Fibroblast of lung (primary cell): ENCODE measurements at regions not wholly inside any gene's neighbourhood (a gene's known extent, or its start where the extent isn't known, plus 50 kb on each side); places are given as distances from the start of the nearest gene placed in this dataset.

Source experiments
- DNase-seq, 2 donors: peaks; one replicate each; pipeline versions ENCODE4 v3.0.0 to v3.0.0-alpha.2; 2010; ENCODE audit warnings: low read depth in 2 of 2
- H2AFZ ChIP-seq: 2 replicates; pipeline ENCODE4 v1.5.1; 2012; ENCODE audit warnings: low read length, control low read depth, inconsistent platforms
- H3K27ac ChIP-seq: 2 replicates; pipeline ENCODE4 v1.5.1; 2011; ENCODE audit warnings: low read length, control low read depth; ENCODE audit not compliant: insufficient read depth
- H3K27me3 ChIP-seq: 2 replicates; pipeline ENCODE4 v1.5.1; 2011; ENCODE audit warnings: mild to moderate bottlenecking, low read length; ENCODE audit not compliant: control insufficient read depth, insufficient read depth
- H3K36me3 ChIP-seq: 2 replicates; pipeline ENCODE4 v1.5.1; 2011; ENCODE audit warnings: low read length; ENCODE audit not compliant: control insufficient read depth, insufficient read depth
- H3K4me1 ChIP-seq: 2 replicates; pipeline ENCODE4 v1.5.1; 2011; ENCODE audit warnings: low read length; ENCODE audit not compliant: control insufficient read depth, insufficient read depth; ENCODE audit errors: extremely low read depth
- H3K4me2 ChIP-seq: 2 replicates; pipeline ENCODE4 v1.5.1; 2011; ENCODE audit warnings: low read length, control low read depth; ENCODE audit not compliant: insufficient read depth; ENCODE audit errors: extremely low read depth
- H3K4me3 ChIP-seq, 4 experiments: fragments of 200-600 bp in 1 of 4; sonication (generic) in 1 of 4; replicated peaks in 1 of 4; 2 replicates each; pipeline ENCODE4 v1.5.1; 2011 to 2016; ENCODE audit warnings: low read length in 4 of 4, low read depth in 3 of 4, mild to moderate bottlenecking in 3 of 4, control low read depth in 2 of 4, inconsistent platforms in 1 of 4, mixed read lengths in 1 of 4; ENCODE audit not compliant: insufficient read depth in 1 of 4; ENCODE audit errors: control extremely low read depth in 1 of 4
- H3K79me2 ChIP-seq: 2 replicates; pipeline ENCODE4 v1.5.1; 2012; ENCODE audit warnings: mild to moderate bottlenecking, low read length, inconsistent platforms; ENCODE audit not compliant: control insufficient read depth, insufficient read depth
- H3K9ac ChIP-seq: 2 replicates; pipeline ENCODE4 v1.5.1; 2011; ENCODE audit warnings: mild to moderate bottlenecking, low read length, control low read depth; ENCODE audit not compliant: insufficient read depth
- H3K9me3 ChIP-seq: 2 replicates; pipeline ENCODE4 v1.5.1; 2012; ENCODE audit warnings: low read depth, low read length; ENCODE audit not compliant: control insufficient read depth, insufficient read depth
- H4K20me1 ChIP-seq: 2 replicates; pipeline ENCODE4 v1.5.1; 2011; ENCODE audit warnings: low read length; ENCODE audit not compliant: control insufficient read depth, insufficient read depth; ENCODE audit errors: extremely low read depth
- EZH2 ChIP-seq: IDR thresholded peaks from 2 replicates; pipeline ENCODE4 v1.5.1; 2012; ENCODE audit warnings: low read length, control low read depth, mild to moderate bottlenecking; ENCODE audit errors: missing control alignments
- TF ChIP-seq, protein P1 (sequence below), 2 donors: IDR thresholded peaks in 1 of 2; conservative IDR thresholded peaks in 1 of 2; 1 replicate in 1 of 2; 2 replicates in 1 of 2; pipeline ENCODE4 v1.5.1; 2011 to 2012; ENCODE audit warnings: low read length in 2 of 2, control low read depth in 1 of 2, inconsistent platforms in 1 of 2, low read depth in 1 of 2, mild to moderate bottlenecking in 1 of 2

DNA sequence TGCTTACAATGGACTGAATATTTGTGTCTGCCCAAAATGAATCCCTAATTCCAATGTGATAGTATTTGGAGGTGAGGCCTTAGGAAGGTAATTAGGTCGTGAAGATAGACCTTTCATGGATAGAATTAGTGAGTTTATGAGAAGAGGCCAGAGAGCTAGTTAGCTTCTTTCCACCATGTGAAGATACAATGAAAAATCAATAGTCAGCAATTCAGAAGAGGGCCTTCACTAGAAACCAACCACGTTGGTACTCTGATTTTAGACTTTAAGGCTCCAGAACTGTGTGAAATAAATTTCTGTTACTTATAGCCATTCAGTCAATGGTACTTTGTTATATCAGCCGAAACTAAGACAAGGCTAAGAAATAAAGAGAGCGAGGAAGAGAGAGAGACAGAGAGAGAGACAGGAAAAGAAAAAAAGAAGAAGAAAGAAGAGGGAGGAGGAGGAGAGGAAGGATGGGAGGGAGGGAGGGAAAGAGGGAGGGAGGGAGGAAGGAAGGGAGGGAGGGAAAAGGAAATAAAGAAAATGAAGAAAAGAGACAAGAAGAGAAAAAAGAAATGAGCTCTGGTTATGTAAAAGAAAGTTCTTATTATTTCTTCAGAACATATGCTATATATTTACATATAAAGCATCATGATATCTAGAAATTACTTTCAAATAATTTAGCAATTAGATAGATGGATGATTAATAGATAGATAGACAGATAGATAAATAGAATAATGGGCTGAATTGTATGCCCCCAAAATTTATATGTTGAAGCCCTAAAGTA is 1725.3 kb downstream of the EFNA5 start:
- H3K4me2 ChIP-seq, result no peak overlapping the region
- H3K9ac ChIP-seq, result no peak overlapping the region
- H3K27ac ChIP-seq, result no peak overlapping the region
- no peak overlapping the region for H2AFZ ChIP-seq
- TF ChIP-seq, protein P1, sequence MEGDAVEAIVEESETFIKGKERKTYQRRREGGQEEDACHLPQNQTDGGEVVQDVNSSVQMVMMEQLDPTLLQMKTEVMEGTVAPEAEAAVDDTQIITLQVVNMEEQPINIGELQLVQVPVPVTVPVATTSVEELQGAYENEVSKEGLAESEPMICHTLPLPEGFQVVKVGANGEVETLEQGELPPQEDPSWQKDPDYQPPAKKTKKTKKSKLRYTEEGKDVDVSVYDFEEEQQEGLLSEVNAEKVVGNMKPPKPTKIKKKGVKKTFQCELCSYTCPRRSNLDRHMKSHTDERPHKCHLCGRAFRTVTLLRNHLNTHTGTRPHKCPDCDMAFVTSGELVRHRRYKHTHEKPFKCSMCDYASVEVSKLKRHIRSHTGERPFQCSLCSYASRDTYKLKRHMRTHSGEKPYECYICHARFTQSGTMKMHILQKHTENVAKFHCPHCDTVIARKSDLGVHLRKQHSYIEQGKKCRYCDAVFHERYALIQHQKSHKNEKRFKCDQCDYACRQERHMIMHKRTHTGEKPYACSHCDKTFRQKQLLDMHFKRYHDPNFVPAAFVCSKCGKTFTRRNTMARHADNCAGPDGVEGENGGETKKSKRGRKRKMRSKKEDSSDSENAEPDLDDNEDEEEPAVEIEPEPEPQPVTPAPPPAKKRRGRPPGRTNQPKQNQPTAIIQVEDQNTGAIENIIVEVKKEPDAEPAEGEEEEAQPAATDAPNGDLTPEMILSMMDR (conservative IDR thresholded peaks at IDR 0.05 in 1 of 2, IDR thresholded peaks at IDR 0.05 in 1 of 2; ENCODE audit: low read depth in 1 of 2, low read length in 2 of 2), result no peak
- TF ChIP-seq EZH2, result no peak
- H3K9me3 ChIP-seq, result no peaks in the 10 kb centered on the region
- H3K36me3 ChIP-seq, result no peaks in the 10 kb centered on the region
- no peaks in the 10 kb centered on the region for H4K20me1 ChIP-seq
- H3K4me1 ChIP-seq, result no peaks in the 10 kb centered on the region
- H3K4me3 ChIP-seq, result no peak overlapping the region
- H3K27me3 ChIP-seq, result no peaks in the 10 kb centered on the region
- H3K79me2 ChIP-seq, result no peaks in the 10 kb centered on the region
- no peak for DNase-seq

DNA sequence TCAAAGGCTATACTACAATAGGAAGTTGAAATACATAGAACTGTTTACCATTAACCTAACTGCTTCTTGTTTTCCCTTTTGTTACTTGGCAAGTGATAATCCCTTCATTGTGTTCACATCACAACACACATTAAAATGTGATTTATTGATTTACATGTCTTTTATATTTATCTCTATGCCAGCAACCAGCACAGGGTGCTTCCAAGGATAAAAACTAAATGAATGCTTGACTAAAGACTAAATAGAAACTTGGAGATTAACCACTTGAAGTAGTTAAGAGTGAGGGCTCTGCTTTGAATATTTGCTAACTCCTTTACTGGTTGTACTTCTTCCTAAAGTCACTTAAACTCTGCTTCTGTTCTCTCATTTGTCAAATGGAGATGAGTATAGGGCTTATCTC is 1730.6 kb downstream of the EFNA5 start:
- Histone ChIP-seq H3K27me3 (no peaks in the 10 kb centered on the region), H3K4me1 (no peaks in the 10 kb centered on the region), H3K4me3 (no peak overlapping the region), H3K79me2 (no peaks in the 10 kb centered on the region), H3K9ac (no peak overlapping the region), H3K9me3 (no peaks in the 10 kb centered on the region), H3K36me3 (no peaks in the 10 kb centered on the region), H3K27ac (no peak overlapping the region), H4K20me1 (no peaks in the 10 kb centered on the region), H3K4me2 (no peak overlapping the region), H2AFZ (no peak overlapping the region)
- TF ChIP-seq, protein P1 (conservative IDR thresholded peaks at IDR 0.05 in 1 of 2, IDR thresholded peaks at IDR 0.05 in 1 of 2; ENCODE audit: low read depth in 1 of 2, low read length in 2 of 2), result no peak
- no peak for TF ChIP-seq EZH2
- no peak for DNase-seq

DNA sequence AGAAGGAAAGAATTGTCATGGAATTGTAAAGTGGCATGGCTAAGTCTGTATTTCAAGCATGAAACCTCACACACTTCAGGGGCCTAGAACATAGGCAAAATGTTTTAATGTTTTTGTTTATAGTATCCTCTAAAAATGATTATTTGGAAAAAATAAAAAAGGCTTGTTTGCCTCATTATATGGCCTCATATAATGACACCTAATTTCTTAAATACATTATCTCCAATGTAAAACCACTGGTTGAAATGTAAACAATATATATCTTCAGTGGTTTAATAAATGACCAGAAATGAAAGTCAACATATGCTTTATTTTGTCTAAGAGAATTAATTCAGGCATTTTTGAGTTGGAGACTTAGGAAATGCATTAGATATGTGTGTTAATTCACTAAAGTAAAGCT is 1736.6 kb downstream of the EFNA5 start:
- peaks cover 3% of the 10 kb centered on the region for H3K4me1 ChIP-seq
- no peaks in the 10 kb centered on the region for H3K79me2 ChIP-seq
- no peaks in the 10 kb centered on the region for H3K27me3 ChIP-seq
- H3K36me3 ChIP-seq, result no peaks in the 10 kb centered on the region
- no peak overlapping the region for H3K4me2 ChIP-seq
- H2AFZ ChIP-seq, result no peak overlapping the region
- DNase-seq, result no peak
- TF ChIP-seq EZH2, result no peak
- TF ChIP-seq, protein P1 (conservative IDR thresholded peaks at IDR 0.05 in 1 of 2, IDR thresholded peaks at IDR 0.05 in 1 of 2; ENCODE audit: low read depth in 1 of 2, low read length in 2 of 2), result no peak
- H3K4me3 ChIP-seq, result no peak overlapping the region
- no peaks in the 10 kb centered on the region for H4K20me1 ChIP-seq
- no peak overlapping the region for H3K27ac ChIP-seq
- no peak overlapping the region for H3K9ac ChIP-seq
- H3K9me3 ChIP-seq, result no peaks in the 10 kb centered on the region
